CD4-positive, alpha-beta T cell (primary cell): ENCODE measurements at regions not wholly inside any gene's neighbourhood (a gene's known extent, or its start where the extent isn't known, plus 50 kb on each side); places are given as distances from the start of the nearest gene placed in this dataset.

Source experiments
- ATAC-seq: fragments of 200-7000 bp; cut with Tn5 transposase; one replicate; pipeline ENCODE4 v1.10.0; 2022; ENCODE audit warnings: mild to moderate bottlenecking; ENCODE audit not compliant: poor library complexity
- CTCF ChIA-PET: fragments of 350-600 bp; sonication (Branson Sonifier 250); formaldehyde crosslinking; loops from one replicate; lab custom pipeline; 2021; ENCODE audit warnings: antibody characterized with exemption, inconsistent platforms; lab: Charles Lee
- POLR2A ChIA-PET: fragments of 350-600 bp; sonication (Branson Sonifier 250); formaldehyde crosslinking; loops from one replicate; lab custom pipeline; 2021; ENCODE audit warnings: antibody characterized with exemption, inconsistent platforms; lab: Charles Lee
- DNase-seq, 14 experiments: peaks; one replicate each; pipeline ENCODE4 v3.0.0-alpha.2; 2013 to 2020; ENCODE audit warnings: mixed read lengths in 2 of 14
- H3K27ac ChIP-seq, 2 donors: one replicate each; pipeline versions ENCODE4 v1.5.1 to v1.7.0; 2013; ENCODE audit warnings: low read length in 2 of 2, low read depth in 1 of 2, mild to moderate bottlenecking in 1 of 2
- H3K27me3 ChIP-seq, 2 experiments: 1 replicate in 1 of 2; 2 replicates in 1 of 2; pipeline versions ENCODE4 v1.6.1 to v1.7.0; 2013; ENCODE audit warnings: low read length in 2 of 2, control low read depth in 1 of 2, mild to moderate bottlenecking in 1 of 2, moderate library complexity in 1 of 2; ENCODE audit not compliant: insufficient read depth in 2 of 2, control insufficient read depth in 1 of 2
- H3K36me3 ChIP-seq: one replicate; pipeline ENCODE4 v1.6.1; 2013; ENCODE audit warnings: low read length, control low read depth; ENCODE audit not compliant: insufficient read depth
- H3K4me1 ChIP-seq: one replicate; pipeline ENCODE4 v1.6.1; 2013; ENCODE audit warnings: low read length, control low read depth; ENCODE audit not compliant: insufficient read depth
- H3K4me3 ChIP-seq: one replicate; pipeline ENCODE4 v1.5.1; 2013; ENCODE audit warnings: mild to moderate bottlenecking, low read length, moderate library complexity
- H3K9me3 ChIP-seq, 2 experiments: 1 replicate in 1 of 2; 2 replicates in 1 of 2; pipeline versions ENCODE4 v1.6.1 to v1.7.0; 2013; ENCODE audit warnings: low read length in 2 of 2, mild to moderate bottlenecking in 2 of 2, control low read depth in 1 of 2, moderate library complexity in 1 of 2; ENCODE audit not compliant: control insufficient read depth in 1 of 2, insufficient read depth in 1 of 2
- H3K27ac Mint-ChIP-seq: one replicate; pipeline ENCODE4 v1.8.0; 2020; ENCODE audit warnings: mixed read lengths
- H3K27me3 Mint-ChIP-seq: one replicate; pipeline ENCODE4 v1.8.0; 2021; ENCODE audit warnings: mixed read lengths
- H3K36me3 Mint-ChIP-seq: one replicate; pipeline ENCODE4 v1.8.0; 2021; ENCODE audit warnings: low read depth, mixed read lengths
- H3K4me1 Mint-ChIP-seq: one replicate; pipeline ENCODE4 v1.8.0; 2021; ENCODE audit warnings: low read depth, mixed read lengths
- H3K4me3 Mint-ChIP-seq: one replicate; pipeline ENCODE4 v1.8.0; 2020; ENCODE audit warnings: mild to moderate bottlenecking, mixed read lengths
- H3K9me3 Mint-ChIP-seq: one replicate; pipeline ENCODE4 v1.8.0; 2020; ENCODE audit warnings: mixed read lengths
- intact Hi-C, 2 experiments: fragments of 100-400 bp; cut with DNase I in 1 of 2; cut with micrococcal nuclease in 1 of 2; formaldehyde crosslinking; loops; one replicate each; pipeline versions ENCODE4 v1.15.1 to v1.9.0; 2023 to 2025; cut with DNase I, micrococcal nuclease
- TF ChIP-seq, protein P1 (sequence below): fragments of 200-600 bp; IDR thresholded peaks from one replicate; pipeline ENCODE4 v1.8.0; 2022; ENCODE audit warnings: antibody characterized with exemption, mild to moderate bottlenecking

GRCh38 chr6:98287876-98288275, 546.5 kb upstream of the POU3F2 start:
- H3K27ac Mint-ChIP-seq: no peak overlapping the region
- CTCF ChIA-PET: no interaction called here

GRCh38 chr6:98292810-98293209, 541.6 kb upstream of the POU3F2 start:
- no peak overlapping the region for H3K4me3 Mint-ChIP-seq
- TF ChIP-seq, protein P1, sequence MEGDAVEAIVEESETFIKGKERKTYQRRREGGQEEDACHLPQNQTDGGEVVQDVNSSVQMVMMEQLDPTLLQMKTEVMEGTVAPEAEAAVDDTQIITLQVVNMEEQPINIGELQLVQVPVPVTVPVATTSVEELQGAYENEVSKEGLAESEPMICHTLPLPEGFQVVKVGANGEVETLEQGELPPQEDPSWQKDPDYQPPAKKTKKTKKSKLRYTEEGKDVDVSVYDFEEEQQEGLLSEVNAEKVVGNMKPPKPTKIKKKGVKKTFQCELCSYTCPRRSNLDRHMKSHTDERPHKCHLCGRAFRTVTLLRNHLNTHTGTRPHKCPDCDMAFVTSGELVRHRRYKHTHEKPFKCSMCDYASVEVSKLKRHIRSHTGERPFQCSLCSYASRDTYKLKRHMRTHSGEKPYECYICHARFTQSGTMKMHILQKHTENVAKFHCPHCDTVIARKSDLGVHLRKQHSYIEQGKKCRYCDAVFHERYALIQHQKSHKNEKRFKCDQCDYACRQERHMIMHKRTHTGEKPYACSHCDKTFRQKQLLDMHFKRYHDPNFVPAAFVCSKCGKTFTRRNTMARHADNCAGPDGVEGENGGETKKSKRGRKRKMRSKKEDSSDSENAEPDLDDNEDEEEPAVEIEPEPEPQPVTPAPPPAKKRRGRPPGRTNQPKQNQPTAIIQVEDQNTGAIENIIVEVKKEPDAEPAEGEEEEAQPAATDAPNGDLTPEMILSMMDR: no peak
- H3K36me3 ChIP-seq: no peaks in the 10 kb centered on the region
- ATAC-seq (no peak), DNase-seq (no peak)
- ChIA-PET POLR2A (no interaction called here), CTCF (no interaction called here)
- H3K9me3 ChIP-seq: no peaks in the 10 kb centered on the region
- H3K27me3 ChIP-seq: no peaks in the 10 kb centered on the region
- H3K27ac ChIP-seq: no peak overlapping the region
- H3K27ac Mint-ChIP-seq: no peak overlapping the region
- H3K4me1 ChIP-seq: no peaks in the 10 kb centered on the region
- no peak overlapping the region for H3K4me3 ChIP-seq
- H3K36me3 Mint-ChIP-seq: no peaks in the 10 kb centered on the region
- H3K4me1 Mint-ChIP-seq: no peaks in the 10 kb centered on the region
- no peaks in the 10 kb centered on the region for H3K27me3 Mint-ChIP-seq
- H3K9me3 Mint-ChIP-seq: peaks cover 2% of the 10 kb centered on the region
- intact Hi-C loops: no loop called here

More at GRCh38 chr6:98287876-98288275, 546.5 kb upstream of the POU3F2 start:
- H3K27me3 ChIP-seq: no peaks in the 10 kb centered on the region
- peaks cover 5% of the 10 kb centered on the region for H3K9me3 Mint-ChIP-seq
- ATAC-seq: no peak
- POLR2A ChIA-PET: no interaction called here
- no peaks in the 10 kb centered on the region for H3K36me3 Mint-ChIP-seq
- H3K4me1 ChIP-seq: no peaks in the 10 kb centered on the region
- H3K4me1 Mint-ChIP-seq: no peaks in the 10 kb centered on the region
- no peak for DNase-seq
- H3K27ac ChIP-seq: no peak overlapping the region
- no peaks in the 10 kb centered on the region for H3K9me3 ChIP-seq
- no peak overlapping the region for H3K4me3 Mint-ChIP-seq
- no peaks in the 10 kb centered on the region for H3K27me3 Mint-ChIP-seq
- H3K36me3 ChIP-seq: no peaks in the 10 kb centered on the region
- TF ChIP-seq, protein P1: no peak
- H3K4me3 ChIP-seq: no peak overlapping the region
- intact Hi-C loops: no loop called here

- H3K27ac ChIP-seq: no peak overlapping the region
- Mint-ChIP-seq H3K27me3 (no peaks in the 10 kb centered on the region), H3K4me3 (no peak overlapping the region), H3K9me3 (no peaks in the 10 kb centered on the region), H3K36me3 (no peaks in the 10 kb centered on the region), H3K4me1 (no peaks in the 10 kb centered on the region), H3K27ac (no peak overlapping the region)
- ATAC-seq (no peak), DNase-seq (no peak)
- TF ChIP-seq, protein P1: no peak
- CTCF ChIA-PET: no interaction called here
- H3K4me1 ChIP-seq: no peaks in the 10 kb centered on the region
- intact Hi-C loops: no loop called here
- no peaks in the 10 kb centered on the region for H3K27me3 ChIP-seq
- POLR2A ChIA-PET: no interaction called here
- no peaks in the 10 kb centered on the region for H3K9me3 ChIP-seq
- H3K4me3 ChIP-seq: no peak overlapping the region
- H3K36me3 ChIP-seq: no peaks in the 10 kb centered on the region
These were observed 538.7 kb upstream of the POU3F2 start for GRCh38 chr6:98295515-98296175.
